Endothelial cell of umbilical vein (primary cell): ENCODE measurements at regions not wholly inside any gene's neighbourhood (a gene's known extent, or its start where the extent isn't known, plus 50 kb on each side); places are given as distances from the start of the nearest gene placed in this dataset.

Experiments used
- BruUV-seq: library from RNA; stranded (reverse); fragments of 400-500 nt; replicated peaks from 2 replicates; lab custom pipeline; 2021; lab: Mats Ljungman, UMichigan
- CTCF ChIA-PET: fragments of 300-600, 350-600 bp; sonication (Branson Sonifier 250); formaldehyde crosslinking; loops from one replicate; lab custom pipeline; 2021; ENCODE audit warnings: antibody characterized with exemption, inconsistent platforms; lab: Charles Lee
- POLR2A ChIA-PET: fragments of 300-600, 350-600 bp; sonication (Branson Sonifier 250); formaldehyde crosslinking; loops from one replicate; lab custom pipeline; 2021; ENCODE audit warnings: antibody characterized with exemption, inconsistent platforms; lab: Charles Lee
- DNase-seq: peaks from one replicate; pipeline ENCODE4 v3.0.0-alpha.2; 2011; ENCODE audit warnings: low read depth, low spot score
- FAIRE-seq: peaks from 2 replicates; lab custom pipeline; 2011; peaks lifted over from hg19 to GRCh38; lab: Jason Lieb, UNC
- H2AFZ ChIP-seq: 2 replicates; pipeline ENCODE4 v1.6.0; 2012; ENCODE audit warnings: low read depth, low read length, control low read depth, inconsistent platforms
- H3K27ac ChIP-seq: 2 replicates; pipeline ENCODE4 v1.5.1; 2011; ENCODE audit warnings: low read depth, mild to moderate bottlenecking, control low read depth, low read length, moderate library complexity; ENCODE audit not compliant: insufficient read depth
- H3K27me3 ChIP-seq, 2 experiments: 2 replicates each; pipeline versions ENCODE4 v1.6.0 to v1.6.1; 2011; ENCODE audit warnings: low read length in 2 of 2, mixed read lengths in 1 of 2; ENCODE audit not compliant: control insufficient read depth in 2 of 2, insufficient read depth in 2 of 2
- H3K36me3 ChIP-seq, 2 experiments: 2 replicates in 1 of 2; 3 replicates in 1 of 2; pipeline ENCODE4 v1.5.1; 2011; ENCODE audit warnings: low read length in 2 of 2, mild to moderate bottlenecking in 1 of 2, moderate library complexity in 1 of 2; ENCODE audit not compliant: control insufficient read depth in 2 of 2, insufficient read depth in 2 of 2; ENCODE audit errors: extremely low read depth in 1 of 2
- H3K4me1 ChIP-seq: 3 replicates; pipeline ENCODE4 v1.5.1; 2011; ENCODE audit warnings: mild to moderate bottlenecking, low read length; ENCODE audit not compliant: control insufficient read depth, insufficient read depth; ENCODE audit errors: extremely low read depth
- H3K4me2 ChIP-seq: 2 replicates; pipeline ENCODE4 v1.6.1; 2011; ENCODE audit warnings: low read length, control low read depth, mixed read lengths; ENCODE audit not compliant: insufficient read depth
- H3K4me3 ChIP-seq, 3 experiments: fragments of 200-600 bp in 1 of 3; sonication (generic), shearing (Covaris generic) in 1 of 3; replicated peaks in 1 of 3; 2 replicates each; pipeline ENCODE4 v1.5.1; 2011 to 2016; ENCODE audit warnings: control low read depth in 3 of 3, low read length in 3 of 3, mild to moderate bottlenecking in 2 of 3, inconsistent platforms in 1 of 3, low read depth in 1 of 3, moderate library complexity in 1 of 3; ENCODE audit not compliant: insufficient read depth in 1 of 3
- H3K79me2 ChIP-seq: 2 replicates; pipeline ENCODE4 v1.6.0; 2012; ENCODE audit warnings: low read length, inconsistent platforms; ENCODE audit not compliant: control insufficient read depth, insufficient read depth
- H3K9ac ChIP-seq: replicated peaks from 2 replicates; pipeline ENCODE3; 2011; ENCODE audit warnings: low read length, control low read depth; ENCODE audit not compliant: insufficient read depth; ENCODE audit errors: extremely low read depth
- H3K9me1 ChIP-seq: replicated peaks from 3 replicates; pipeline ENCODE4 v1.6.0; 2011; ENCODE audit warnings: mild to moderate bottlenecking, low read length; ENCODE audit not compliant: control insufficient read depth, insufficient read depth; ENCODE audit errors: extremely low read depth
- H3K9me3 ChIP-seq: replicated peaks from 2 replicates; pipeline ENCODE4 v1.5.1; 2012; ENCODE audit warnings: low read length, inconsistent platforms; ENCODE audit not compliant: control insufficient read depth, insufficient read depth
- H4K20me1 ChIP-seq: replicated peaks from 2 replicates; pipeline ENCODE3; 2011; ENCODE audit warnings: mild to moderate bottlenecking, low read length; ENCODE audit not compliant: control insufficient read depth, insufficient read depth; ENCODE audit errors: extremely low read depth
- CTCF ChIP-seq, 2 donors: IDR thresholded peaks; 1 replicate in 1 of 2; 2 replicates in 1 of 2; pipeline ENCODE4 v1.5.1; 2011; ENCODE audit warnings: low read length in 2 of 2, mild to moderate bottlenecking in 2 of 2, moderate library complexity in 2 of 2, control low read depth in 1 of 2, inconsistent platforms in 1 of 2, low read depth in 1 of 2; ENCODE audit not compliant: insufficient read depth in 1 of 2; ENCODE audit errors: extremely low read depth in 1 of 2
- EZH2 ChIP-seq: IDR thresholded peaks from 2 replicates; pipeline ENCODE4 v1.6.1; 2012; ENCODE audit warnings: borderline replicate concordance, low read depth, mild to moderate bottlenecking, moderate library complexity, low read length, inconsistent platforms; ENCODE audit not compliant: severe bottlenecking
- FOS ChIP-seq: IDR thresholded peaks from 2 replicates; pipeline ENCODE4 v1.6.1; 2011; ENCODE audit warnings: mild to moderate bottlenecking, low read length, moderate library complexity, borderline replicate concordance; ENCODE audit not compliant: insufficient read depth
- GATA2 ChIP-seq: IDR thresholded peaks from 2 replicates; pipeline ENCODE4 v1.7.0; 2011; ENCODE audit warnings: low read depth, mild to moderate bottlenecking, moderate library complexity, mixed read lengths, low read length; ENCODE audit not compliant: insufficient read length, insufficient read depth
- JUN ChIP-seq: IDR thresholded peaks from 2 replicates; pipeline ENCODE4 v1.6.1; 2011; ENCODE audit warnings: borderline replicate concordance, low read depth; ENCODE audit not compliant: insufficient read length, insufficient read depth
- MAX ChIP-seq: IDR thresholded peaks from 2 replicates; pipeline ENCODE4 v1.6.1; 2011; ENCODE audit not compliant: insufficient read depth, insufficient read length
- MYC ChIP-seq: IDR thresholded peaks from one replicate; pipeline ENCODE4 v1.6.1; 2011; ENCODE audit warnings: mild to moderate bottlenecking, low read depth, low read length
- POLR2A ChIP-seq: IDR thresholded peaks from 2 replicates; pipeline ENCODE4 v1.6.1; 2012; ENCODE audit warnings: low read depth, mild to moderate bottlenecking, control low read depth, low read length
- POLR2AphosphoS5 ChIP-seq: IDR thresholded peaks from 2 replicates; pipeline ENCODE4 v1.6.1; 2012; ENCODE audit warnings: low read depth, mild to moderate bottlenecking, control low read depth, low read length, moderate library complexity; ENCODE audit not compliant: insufficient read depth
- dilution Hi-C: fragments of 300-500 bp; cut with MboI; formaldehyde crosslinking; loops from one replicate; pipeline ENCODE4 v1.15.0; 2019; ENCODE audit warnings: low sequenced_read_pairs; ENCODE audit not compliant: extremely low pct_ligation_motif_present
- intact Hi-C: fragments of 100-400 bp; cut with micrococcal nuclease; formaldehyde crosslinking; loops from one replicate; pipeline ENCODE4 v1.10.0; 2022

- ChIA-PET CTCF (no interaction called here), POLR2A (no interaction called here)
- Histone ChIP-seq H2AFZ (no peak overlapping the region), H3K9me1 (no peaks in the 10 kb centered on the region), H3K79me2 (no peaks in the 10 kb centered on the region), H3K36me3 (no peaks in the 10 kb centered on the region), H3K27ac (no peak overlapping the region), H3K9me3 (peaks cover 7% of the 10 kb centered on the region), H3K4me3 (no peak overlapping the region), H3K4me2 (no peak overlapping the region), H3K9ac (no peak overlapping the region), H3K27me3 (no peaks in the 10 kb centered on the region), H4K20me1 (no peaks in the 10 kb centered on the region), H3K4me1 (no peaks in the 10 kb centered on the region)
- TF ChIP-seq GATA2 (no peak), POLR2AphosphoS5 (no peak), MYC (no peak), JUN (no peak), POLR2A (no peak), EZH2 (no peak), FOS (no peak)
- no TSS peak for BruUV-seq
- intact Hi-C loops, result no loop called here
- DNase-seq (no peak), FAIRE-seq (no peak)
- dilution Hi-C loops, result no loop called here
These were observed 267.4 kb downstream of the NPHP4 start for GRCh38 chr1:5724847-5725246.

- BruUV-seq, result no TSS peak
- H3K9me3 ChIP-seq, result peaks cover 7% of the 10 kb centered on the region
- dilution Hi-C loops, result no loop called here
- H4K20me1 ChIP-seq, result no peaks in the 10 kb centered on the region
- intact Hi-C loops, result no loop called here
- no peak overlapping the region for H3K9ac ChIP-seq
- CTCF ChIA-PET, result no interaction called here
- no peaks in the 10 kb centered on the region for H3K9me1 ChIP-seq
- H3K4me2 ChIP-seq, result no peak overlapping the region
- no peak for FAIRE-seq
- POLR2A ChIA-PET, result no interaction called here
- DNase-seq, result no peak
- no peak overlapping the region for H3K27ac ChIP-seq
- no peak overlapping the region for H2AFZ ChIP-seq
- H3K4me1 ChIP-seq, result no peaks in the 10 kb centered on the region
- H3K4me3 ChIP-seq, result no peak overlapping the region
- no peaks in the 10 kb centered on the region for H3K79me2 ChIP-seq
- TF ChIP-seq FOS (no peak), JUN (no peak), POLR2A (no peak), MAX (no peak), GATA2 (no peak), MYC (no peak), CTCF (IDR thresholded peaks at IDR 0.05; ENCODE audit: extremely low read depth in 1 of 2, insufficient read depth in 1 of 2, low read depth in 1 of 2, low read length in 2 of 2) (no peak), EZH2 (no peak)
- H3K36me3 ChIP-seq, result no peaks in the 10 kb centered on the region
- no peaks in the 10 kb centered on the region for H3K27me3 ChIP-seq
These were observed 269.5 kb downstream of the NPHP4 start for GRCh38 chr1:5722635-5723164.
